ENCODE measurements at regions not wholly inside any gene's neighbourhood (a gene's known extent, or its start where the extent isn't known, plus 50 kb on each side); places are given as distances from the start of the nearest gene placed in this dataset.

- Histone ChIP-seq H3F3A (ENCODE audit: insufficient read depth, low read length) (no peaks in the 10 kb centered on the region), H3K79me2 (ENCODE audit: low read length) (no peaks in the 10 kb centered on the region), H3K4me1 (ENCODE audit: low read length) (no peaks in the 10 kb centered on the region), H3K9me2 (replicated peaks; ENCODE audit: insufficient read depth, low read length) (no peaks in the 10 kb centered on the region), H2AFZ (ENCODE audit: low read length) (no peak overlapping the region), H3K4me3 (ENCODE audit: low read length) (no peak overlapping the region), H3K27me3 (replicated peaks; ENCODE audit: insufficient read depth, low read length) (no peaks in the 10 kb centered on the region), H3K9ac (ENCODE audit: low read length) (no peak overlapping the region), H3K27ac (ENCODE audit: low read length) (no peak overlapping the region), H3K4me2 (ENCODE audit: low read depth, low read length) (no peak overlapping the region), H3K9me3 (replicated peaks; ENCODE audit: insufficient read depth, low read length) (no peaks in the 10 kb centered on the region), H4K20me1 (ENCODE audit: insufficient read depth, low read length) (no peaks in the 10 kb centered on the region), H3K36me3 (replicated peaks; ENCODE audit: insufficient read depth, low read length) (no peaks in the 10 kb centered on the region)
- TF ChIP-seq EZH2 (optimal IDR thresholded peaks at IDR 0.05; ENCODE audit: low read depth, low read length) (no peak), EZH2phosphoT487 (IDR thresholded peaks at IDR 0.05; ENCODE audit: low read length) (no peak), CTCF (IDR thresholded peaks at IDR 0.05; ENCODE audit: low read length) (no peak)
- DNase-seq: no peak
These were observed 799.5 kb downstream of the QKI start for GRCh38 chr6:164214066-164214465.

GRCh38 chr6:164211254-164211653, 796.7 kb downstream of the QKI start:
- Histone ChIP-seq H3K9me2 (replicated peaks; ENCODE audit: insufficient read depth, low read length) (no peaks in the 10 kb centered on the region), H3K9ac (ENCODE audit: low read length) (no peak overlapping the region), H3K4me3 (ENCODE audit: low read length) (no peak overlapping the region), H3K4me2 (ENCODE audit: low read depth, low read length) (no peak overlapping the region), H3K27me3 (replicated peaks; ENCODE audit: insufficient read depth, low read length) (no peaks in the 10 kb centered on the region), H4K20me1 (ENCODE audit: insufficient read depth, low read length) (no peaks in the 10 kb centered on the region), H2AFZ (ENCODE audit: low read length) (no peak overlapping the region), H3K27ac (ENCODE audit: low read length) (no peak overlapping the region), H3K9me3 (replicated peaks; ENCODE audit: insufficient read depth, low read length) (no peaks in the 10 kb centered on the region), H3K79me2 (ENCODE audit: low read length) (no peaks in the 10 kb centered on the region), H3K36me3 (replicated peaks; ENCODE audit: insufficient read depth, low read length) (no peaks in the 10 kb centered on the region), H3F3A (ENCODE audit: insufficient read depth, low read length) (no peaks in the 10 kb centered on the region), H3K4me1 (ENCODE audit: low read length) (no peaks in the 10 kb centered on the region)
- DNase-seq: no peak
- no peak for TF ChIP-seq CTCF (IDR thresholded peaks at IDR 0.05; ENCODE audit: low read length)
- no peak for TF ChIP-seq EZH2phosphoT487 (IDR thresholded peaks at IDR 0.05; ENCODE audit: low read length)
- no peak for TF ChIP-seq EZH2 (optimal IDR thresholded peaks at IDR 0.05; ENCODE audit: low read depth, low read length)

- Histone ChIP-seq H3K4me3 (ENCODE audit: low read length) (no peak overlapping the region), H3K9me2 (replicated peaks; ENCODE audit: insufficient read depth, low read length) (no peaks in the 10 kb centered on the region), H3K9ac (ENCODE audit: low read length) (no peak overlapping the region), H2AFZ (ENCODE audit: low read length) (no peak overlapping the region), H3F3A (ENCODE audit: insufficient read depth, low read length) (no peaks in the 10 kb centered on the region), H3K27me3 (replicated peaks; ENCODE audit: insufficient read depth, low read length) (no peaks in the 10 kb centered on the region), H3K4me1 (ENCODE audit: low read length) (no peaks in the 10 kb centered on the region), H3K27ac (ENCODE audit: low read length) (no peak overlapping the region), H4K20me1 (ENCODE audit: insufficient read depth, low read length) (no peaks in the 10 kb centered on the region), H3K9me3 (replicated peaks; ENCODE audit: insufficient read depth, low read length) (no peaks in the 10 kb centered on the region), H3K4me2 (ENCODE audit: low read depth, low read length) (no peak overlapping the region), H3K79me2 (ENCODE audit: low read length) (no peaks in the 10 kb centered on the region), H3K36me3 (replicated peaks; ENCODE audit: insufficient read depth, low read length) (no peaks in the 10 kb centered on the region)
- TF ChIP-seq EZH2phosphoT487 (IDR thresholded peaks at IDR 0.05; ENCODE audit: low read length) (no peak), CTCF (IDR thresholded peaks at IDR 0.05; ENCODE audit: low read length) (no peak), EZH2 (optimal IDR thresholded peaks at IDR 0.05; ENCODE audit: low read depth, low read length) (no peak)
- DNase-seq: no peak
These were observed 796.3 kb downstream of the QKI start for GRCh38 chr6:164210783-164211182.

All from MM.1S (cell line).